SU-DHL-6 (cell line): ENCODE measurements at regions not wholly inside any gene's neighbourhood (a gene's known extent, or its start where the extent isn't known, plus 50 kb on each side); places are given as distances from the start of the nearest gene placed in this dataset.

Source experiments
- EZH2phosphoT487 ChIP-seq: fragments of 200-600 bp; sonication (generic), shearing (Covaris generic); conservative IDR thresholded peaks from 2 replicates; pipeline ENCODE4 v1.6.1; 2018; ENCODE audit warnings: mild to moderate bottlenecking, antibody characterized with exemption, low read length, moderate library complexity, mixed read lengths
- TF ChIP-seq, protein P1 (sequence below): fragments of 200-600 bp; sonication (generic); IDR thresholded peaks from one replicate; pipeline ENCODE4 v1.5.1; 2017; ENCODE audit warnings: antibody characterized with exemption, mild to moderate bottlenecking, low read length, moderate library complexity; ENCODE audit not compliant: insufficient read depth, poor library complexity, severe bottlenecking

DNA sequence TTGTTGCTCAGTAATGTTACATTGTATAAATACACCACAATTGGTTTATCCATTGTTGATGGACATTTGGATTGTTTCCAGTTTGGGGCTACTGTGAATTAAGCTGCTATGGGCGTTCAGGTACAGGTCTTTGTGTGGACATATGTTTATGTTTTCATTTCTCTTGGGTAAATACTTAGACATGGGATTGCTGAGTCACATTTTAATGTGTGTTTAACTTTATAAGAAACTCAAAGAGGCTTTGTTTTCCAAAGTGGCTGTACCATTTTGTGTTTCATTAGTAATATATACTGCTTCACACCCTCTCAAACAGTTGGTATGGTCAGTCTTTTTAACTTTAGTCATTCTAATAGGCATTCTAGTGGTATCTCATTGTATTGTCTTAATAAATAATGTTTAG, 225.0 kb downstream of the SPTSSA start:
- TF ChIP-seq, protein P1, sequence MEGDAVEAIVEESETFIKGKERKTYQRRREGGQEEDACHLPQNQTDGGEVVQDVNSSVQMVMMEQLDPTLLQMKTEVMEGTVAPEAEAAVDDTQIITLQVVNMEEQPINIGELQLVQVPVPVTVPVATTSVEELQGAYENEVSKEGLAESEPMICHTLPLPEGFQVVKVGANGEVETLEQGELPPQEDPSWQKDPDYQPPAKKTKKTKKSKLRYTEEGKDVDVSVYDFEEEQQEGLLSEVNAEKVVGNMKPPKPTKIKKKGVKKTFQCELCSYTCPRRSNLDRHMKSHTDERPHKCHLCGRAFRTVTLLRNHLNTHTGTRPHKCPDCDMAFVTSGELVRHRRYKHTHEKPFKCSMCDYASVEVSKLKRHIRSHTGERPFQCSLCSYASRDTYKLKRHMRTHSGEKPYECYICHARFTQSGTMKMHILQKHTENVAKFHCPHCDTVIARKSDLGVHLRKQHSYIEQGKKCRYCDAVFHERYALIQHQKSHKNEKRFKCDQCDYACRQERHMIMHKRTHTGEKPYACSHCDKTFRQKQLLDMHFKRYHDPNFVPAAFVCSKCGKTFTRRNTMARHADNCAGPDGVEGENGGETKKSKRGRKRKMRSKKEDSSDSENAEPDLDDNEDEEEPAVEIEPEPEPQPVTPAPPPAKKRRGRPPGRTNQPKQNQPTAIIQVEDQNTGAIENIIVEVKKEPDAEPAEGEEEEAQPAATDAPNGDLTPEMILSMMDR, result no peak
- no peak for TF ChIP-seq EZH2phosphoT487
